Astrocyte (in vitro differentiated cells and primary cell): ENCODE measurements at regions not wholly inside any gene's neighbourhood (a gene's known extent, or its start where the extent isn't known, plus 50 kb on each side); places are given as distances from the start of the nearest gene placed in this dataset.

Experiments
- CTCF ChIP-seq: IDR thresholded peaks from 2 replicates; pipeline ENCODE4 v1.5.1; 2011; ENCODE audit warnings: low read depth, mild to moderate bottlenecking, inconsistent platforms, low read length, moderate library complexity; ENCODE audit not compliant: insufficient read depth
- EZH2 ChIP-seq: IDR thresholded peaks from 2 replicates; pipeline ENCODE4 v1.6.1; 2012; ENCODE audit warnings: mild to moderate bottlenecking, low read length, inconsistent platforms; ENCODE audit not compliant: insufficient read depth

- TF ChIP-seq CTCF: no peak
- TF ChIP-seq EZH2: no peak
Measured at GRCh38 chr18:23383494-23383893, 69.6 kb upstream of the RIOK3 start.
